GM19395 (cell line): ENCODE measurements at regions not wholly inside any gene's neighbourhood (a gene's known extent, or its start where the extent isn't known, plus 50 kb on each side); places are given as distances from the start of the nearest gene placed in this dataset.
"Not testable (repeated sequence)": the region's sequence is repeated elsewhere in the genome, so short reads cannot be mapped to it uniquely, and the experiment has no call there.

Experiments
- ATAC-seq: cut with Tn5 transposase; IDR thresholded peaks from one replicate; pipeline ENCODE4 v1.9.1; 2021; ENCODE audit warnings: mild to moderate bottlenecking, moderate library complexity; ENCODE audit not compliant: unreplicated experiment

DNA sequence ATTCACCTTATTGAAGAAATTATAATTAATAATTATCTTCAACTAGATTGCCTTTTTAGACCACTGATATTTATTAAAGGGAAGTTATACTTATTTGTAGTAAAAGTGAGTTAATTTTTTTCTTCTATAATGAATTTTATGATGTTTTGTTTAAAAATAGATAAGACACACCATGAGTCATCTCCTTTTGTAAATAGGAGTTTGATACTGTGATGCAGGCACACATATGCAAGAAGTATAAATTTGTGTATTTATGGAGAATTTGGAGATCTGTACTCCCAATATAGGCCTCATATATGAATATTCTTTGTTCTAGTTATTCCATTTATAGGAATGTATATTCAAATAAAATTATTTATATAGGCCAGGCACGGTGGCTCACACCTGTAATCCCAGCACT is 703.5 kb upstream of the CHAC2 start:
- no peak for ATAC-seq

- ATAC-seq: no peak
These were observed 709.1 kb upstream of the CHAC2 start for GRCh38 chr2:53058526-53058925.

DNA sequence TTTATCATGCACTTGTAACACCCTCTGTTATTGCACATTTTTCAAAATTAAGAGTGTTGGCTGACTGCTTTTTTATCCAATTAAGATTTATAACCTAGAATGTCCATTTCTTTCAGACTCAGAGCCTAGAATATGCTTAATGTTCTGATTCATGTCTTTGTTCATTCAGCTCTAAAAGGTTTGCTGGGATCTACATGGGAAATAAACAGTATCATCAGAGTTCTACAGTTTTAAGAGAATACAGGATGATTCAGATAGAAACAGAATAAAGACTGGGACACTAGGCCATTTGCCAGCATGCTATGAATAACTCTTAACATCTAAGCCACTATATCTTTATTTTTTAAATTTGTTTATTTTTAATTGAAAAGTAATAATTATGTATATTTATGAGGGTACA is 713.7 kb upstream of the CHAC2 start:
- no peak for ATAC-seq

DNA sequence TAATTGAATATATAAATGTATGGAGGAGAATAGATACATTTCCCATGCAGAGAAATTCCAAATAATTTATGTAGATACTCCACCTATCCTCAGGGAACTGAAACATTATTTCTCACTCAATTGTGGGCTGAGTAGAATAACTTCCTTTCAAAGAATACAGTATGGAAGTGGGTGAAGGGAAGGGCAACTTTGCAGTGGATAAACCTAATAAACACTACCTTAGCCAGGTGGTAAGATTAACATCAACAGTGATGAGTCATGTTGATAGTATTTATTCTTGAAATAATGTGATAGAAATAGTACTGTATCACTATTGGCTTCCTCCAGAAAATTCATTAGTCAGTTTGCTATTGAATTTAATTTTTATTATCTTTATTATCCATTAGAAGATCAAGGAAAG is 716.4 kb upstream of the CHAC2 start:
- no peak for ATAC-seq

- ATAC-seq: no peak
These were observed 726.9 kb upstream of the CHAC2 start for GRCh38 chr2:53040536-53041229.

DNA sequence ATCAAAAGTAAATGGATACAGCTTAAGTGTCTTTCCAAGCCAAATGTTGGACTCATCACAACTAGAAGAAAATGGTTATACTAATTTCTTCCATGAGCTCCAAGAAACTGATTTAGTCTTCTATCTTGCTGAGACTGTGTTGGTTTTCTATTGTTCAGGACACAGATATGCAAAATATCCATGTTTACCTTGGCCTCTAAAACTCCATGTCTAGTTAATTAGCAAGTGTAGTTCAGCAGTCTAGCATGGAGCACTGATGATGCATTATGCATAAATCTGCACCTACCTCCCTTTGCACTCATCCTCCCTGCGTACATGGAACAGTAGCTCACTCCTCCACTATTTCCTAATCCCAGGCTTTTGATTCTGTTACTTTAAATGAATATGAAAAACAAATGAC is 731.4 kb upstream of the CHAC2 start:
- ATAC-seq: no peak

- ATAC-seq: no peak
These were observed 732.5 kb upstream of the CHAC2 start for GRCh38 chr2:53035153-53035552.

DNA sequence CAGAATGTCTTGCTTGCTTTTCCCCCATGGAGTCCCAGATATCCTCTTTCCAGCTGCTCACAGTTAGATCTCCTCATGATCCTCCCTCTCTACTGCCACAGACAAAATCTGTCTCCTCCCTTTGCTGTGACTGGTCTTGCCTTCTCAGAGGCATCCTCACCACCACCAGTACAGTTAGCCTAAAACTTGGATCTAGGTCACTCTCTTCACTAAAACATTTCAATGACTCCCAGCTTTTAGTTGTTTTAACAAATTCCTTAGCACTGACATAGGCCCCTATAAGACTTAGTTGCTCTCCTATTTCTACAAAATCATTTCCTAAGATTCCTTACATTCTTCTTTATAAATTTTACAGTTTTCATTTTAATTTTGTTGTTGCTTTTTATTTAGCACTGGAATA is 734.2 kb upstream of the CHAC2 start:
- no peak for ATAC-seq

- no peak for ATAC-seq
These were observed 738.7 kb upstream of the CHAC2 start for GRCh38 chr2:53028746-53029423.

DNA sequence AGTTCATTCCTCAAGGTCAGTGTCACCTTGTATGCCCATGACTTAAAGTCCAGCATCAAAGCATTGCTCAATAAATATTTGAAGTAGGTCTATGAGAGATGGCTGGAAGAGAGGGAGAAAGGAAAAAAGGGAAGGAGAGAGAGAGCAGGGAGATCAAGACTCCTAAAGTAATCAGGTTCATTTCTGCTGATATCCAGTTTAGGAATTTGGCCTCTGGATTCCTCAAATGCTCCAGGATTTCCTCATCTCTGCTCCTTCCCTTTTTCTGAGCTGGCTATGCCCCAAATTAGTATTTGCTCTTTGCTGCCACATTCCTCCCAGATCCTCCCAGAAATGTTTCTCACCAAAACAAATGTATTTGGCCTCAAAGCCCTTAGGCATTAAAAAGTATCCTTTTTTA is 739.4 kb upstream of the CHAC2 start:
- ATAC-seq: no peak

GRCh38 chr2:53022248-53022647 is 745.4 kb upstream of the CHAC2 start:
- ATAC-seq: not testable (repeated sequence)

GRCh38 chr2:53021828-53022227 is 745.8 kb upstream of the CHAC2 start:
- no peak for ATAC-seq

DNA sequence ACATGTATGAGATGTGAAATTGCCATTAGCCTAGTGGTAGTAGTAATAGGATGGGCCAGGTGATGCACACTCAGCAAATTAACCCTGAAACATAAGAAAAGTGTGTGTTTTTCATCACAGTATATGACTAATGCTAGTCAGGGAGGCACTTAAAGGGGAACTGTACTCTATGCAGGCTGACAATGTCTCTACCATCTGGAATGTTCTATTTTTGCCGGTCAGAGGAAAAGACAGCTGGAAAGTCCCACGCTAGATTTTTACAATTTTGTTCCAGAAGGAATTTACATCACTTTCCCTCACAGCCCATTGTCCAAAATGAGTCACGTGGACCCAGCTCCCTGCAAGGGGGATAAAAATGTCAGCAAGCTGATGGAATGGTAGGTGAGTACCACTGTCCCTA is 746.3 kb upstream of the CHAC2 start:
- ATAC-seq: no peak

- no peak for ATAC-seq
These were observed 748.7 kb upstream of the CHAC2 start for GRCh38 chr2:53018825-53019425.

DNA sequence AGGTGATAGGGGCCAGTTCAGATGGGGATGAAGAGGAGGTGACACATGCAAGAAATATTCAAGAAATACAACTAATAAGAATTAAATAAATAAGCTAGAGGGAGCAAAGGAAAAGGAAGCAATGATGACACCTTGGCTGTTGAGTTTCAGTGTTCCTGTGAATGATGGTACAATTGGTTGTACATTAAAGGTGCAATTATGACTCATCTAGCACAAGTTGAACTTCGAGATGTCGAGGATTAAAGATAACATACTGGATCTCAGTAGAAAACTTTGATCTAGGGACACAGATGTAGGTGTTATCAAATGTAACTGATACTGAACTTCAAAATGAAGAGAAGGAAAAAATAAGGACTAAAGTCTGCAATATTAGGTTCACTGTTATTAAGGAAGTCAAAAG is 760.6 kb upstream of the CHAC2 start:
- no peak for ATAC-seq

DNA sequence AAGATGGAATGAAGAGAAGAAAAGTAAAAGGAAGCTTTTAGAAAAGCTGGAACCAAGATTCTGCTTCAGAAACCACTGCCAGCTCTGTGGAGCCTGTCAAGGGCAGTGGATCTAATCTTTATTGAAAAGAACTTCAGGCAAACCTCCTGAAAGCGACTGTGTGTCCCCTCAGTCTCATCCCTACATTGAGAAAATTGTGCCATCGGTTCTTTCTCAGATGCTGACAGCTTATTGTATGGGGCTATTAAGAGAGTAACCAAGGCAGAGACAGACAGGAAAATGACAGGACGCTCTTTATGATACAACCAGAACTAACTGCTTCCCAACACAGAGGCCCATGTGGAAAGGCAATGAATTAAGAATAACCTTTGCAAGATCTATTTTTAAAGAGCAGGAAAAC is 763.2 kb upstream of the CHAC2 start:
- ATAC-seq: no peak

DNA sequence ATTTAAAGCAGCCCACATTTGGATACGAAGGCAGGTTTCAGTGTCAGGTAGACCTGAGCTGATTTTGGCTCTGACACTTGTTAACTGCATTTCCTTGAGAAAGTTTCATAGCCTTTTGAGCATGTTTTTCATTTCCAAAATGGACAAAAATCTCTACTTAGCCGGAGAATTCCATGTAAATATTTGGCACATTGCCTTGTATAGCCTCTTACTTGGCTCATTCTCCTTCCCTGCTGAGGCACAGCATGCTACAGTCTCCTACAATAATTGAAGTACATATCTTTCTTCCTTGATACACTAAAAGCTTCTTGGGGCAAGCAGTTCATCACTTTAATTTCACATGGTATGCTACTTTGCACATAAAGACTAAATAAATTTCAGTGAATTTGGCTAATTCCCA is 772.2 kb upstream of the CHAC2 start:
- ATAC-seq: no peak

DNA sequence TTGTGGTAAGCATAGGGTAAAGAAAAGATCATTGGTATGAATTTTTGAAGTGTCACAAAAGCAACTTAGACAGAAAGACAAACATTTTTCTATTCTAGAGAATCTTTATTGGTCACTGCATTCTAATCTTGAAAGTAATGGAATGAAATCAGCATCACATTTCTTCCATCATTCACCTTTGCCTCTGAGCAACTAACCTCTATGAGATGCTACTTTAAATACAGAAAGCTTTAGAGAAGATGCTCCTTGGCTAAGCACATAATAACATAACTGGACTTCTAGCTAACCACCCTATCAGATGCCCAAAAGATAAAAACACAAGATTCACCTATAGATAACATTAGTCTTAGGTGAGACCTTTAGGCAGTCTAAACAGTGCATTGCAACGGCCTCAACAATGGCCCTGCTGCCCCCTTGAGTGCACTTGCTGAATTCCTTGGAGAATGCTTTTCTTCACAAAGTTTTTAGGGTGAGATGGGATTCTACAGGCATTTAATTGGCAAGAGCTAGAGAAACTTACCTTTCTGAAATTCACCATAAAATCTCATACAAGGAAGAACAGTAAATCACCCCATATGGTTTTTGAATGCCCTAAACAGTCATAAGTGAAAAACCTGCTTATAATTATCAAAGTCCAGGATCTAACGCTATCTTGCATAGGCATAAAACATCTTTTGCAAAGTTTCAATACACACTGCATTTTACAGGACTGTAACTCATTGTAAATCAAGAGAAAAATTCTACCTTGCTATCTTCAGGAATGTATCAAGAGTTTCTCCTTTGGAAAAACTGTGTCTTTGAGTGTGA is 791.3 kb upstream of the CHAC2 start:
- no peak for ATAC-seq

GRCh38 chr2:52974127-52974526 is 793.5 kb upstream of the CHAC2 start:
- ATAC-seq: no peak

DNA sequence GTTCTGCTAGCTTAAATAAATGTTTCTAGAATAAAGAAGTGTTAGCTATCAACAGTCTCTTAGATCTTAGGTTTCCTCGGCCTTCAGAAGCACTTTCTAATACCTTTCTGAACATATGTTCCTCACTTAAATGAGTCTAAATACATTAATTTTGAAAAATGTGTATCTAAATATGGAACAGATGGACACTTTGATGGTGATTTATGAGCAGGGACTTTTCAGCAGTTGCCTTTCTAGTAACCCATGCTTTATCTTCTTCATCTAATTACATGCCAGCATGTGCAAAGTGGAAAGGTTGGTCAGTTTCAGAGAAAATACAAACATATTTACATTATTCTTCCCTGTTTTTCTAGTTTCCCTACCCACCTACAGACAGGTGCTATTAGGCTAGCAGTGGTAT is 797.0 kb upstream of the CHAC2 start:
- no peak for ATAC-seq

- no peak for ATAC-seq
These were observed 799.6 kb upstream of the CHAC2 start for GRCh38 chr2:52968043-52968442.
